ENCODE measurements at regions not wholly inside any gene's neighbourhood (a gene's known extent, or its start where the extent isn't known, plus 50 kb on each side); places are given as distances from the start of the nearest gene placed in this dataset.
"Not testable (repeated sequence)": the region's sequence is repeated elsewhere in the genome, so short reads cannot be mapped to it uniquely, and the experiment has no call there.

DNA sequence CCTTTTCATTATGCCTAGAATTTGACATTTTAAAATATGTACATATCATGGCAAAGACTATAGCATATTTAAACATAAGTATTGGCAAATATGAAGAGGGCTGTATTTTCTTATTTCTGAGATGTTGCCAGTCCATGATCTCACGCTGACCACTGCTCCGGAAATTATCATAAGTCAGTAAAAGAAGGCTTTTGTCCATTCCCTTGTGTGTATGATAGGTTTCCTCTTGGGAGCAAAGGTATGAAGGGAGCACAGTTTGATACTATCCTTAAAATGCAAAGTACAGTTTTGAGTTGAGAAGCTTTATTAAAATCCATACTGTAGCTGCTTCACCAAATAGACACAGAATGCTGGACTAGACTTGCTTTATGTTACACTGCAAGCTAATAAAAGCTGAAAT lies 52.6 kb upstream of the AGA start:
- no peak for DNase-seq

DNA sequence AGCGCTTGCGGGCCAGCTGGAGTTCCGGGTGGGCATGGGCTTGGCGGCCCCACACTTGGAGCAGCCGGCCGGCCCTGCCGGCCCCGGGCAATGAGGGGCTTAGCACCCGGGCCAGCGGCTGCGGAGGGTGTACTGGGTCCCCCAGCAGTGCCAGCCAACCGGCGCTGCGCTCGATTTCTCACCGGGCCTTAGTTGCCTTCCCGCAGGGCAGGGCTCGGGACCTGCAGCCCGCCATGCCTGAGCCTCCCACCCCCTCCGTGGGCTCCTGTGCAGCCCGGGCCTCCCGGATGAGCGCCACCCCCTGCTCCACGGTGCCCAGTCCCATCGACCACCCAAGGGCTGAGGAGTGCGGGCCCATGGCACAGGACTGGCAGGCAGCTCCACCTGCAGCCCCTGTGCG lies 53.4 kb upstream of the AGA start:
- not testable (repeated sequence) for DNase-seq

DNA sequence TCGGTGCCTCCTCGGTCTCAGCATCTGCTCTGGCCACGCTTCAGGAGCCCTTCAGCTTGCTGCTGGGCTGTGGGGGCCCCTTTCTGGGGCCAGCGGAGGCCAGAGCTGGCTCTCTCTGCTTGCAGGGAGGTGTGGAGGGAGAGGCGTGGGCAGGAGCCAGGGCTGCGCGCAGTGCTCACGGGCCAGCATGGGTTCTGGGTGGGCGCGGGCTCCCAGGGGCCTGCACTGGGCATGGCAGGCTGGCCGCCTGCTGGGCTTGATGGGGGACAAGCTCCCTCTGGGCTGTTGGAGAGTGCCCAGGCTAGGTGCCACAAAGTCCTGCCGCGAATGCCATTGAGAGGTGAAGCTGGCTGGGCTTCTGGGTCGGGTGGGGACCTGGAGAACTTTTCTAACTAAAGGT lies 57.3 kb upstream of the AGA start:
- no peak for DNase-seq

DNA sequence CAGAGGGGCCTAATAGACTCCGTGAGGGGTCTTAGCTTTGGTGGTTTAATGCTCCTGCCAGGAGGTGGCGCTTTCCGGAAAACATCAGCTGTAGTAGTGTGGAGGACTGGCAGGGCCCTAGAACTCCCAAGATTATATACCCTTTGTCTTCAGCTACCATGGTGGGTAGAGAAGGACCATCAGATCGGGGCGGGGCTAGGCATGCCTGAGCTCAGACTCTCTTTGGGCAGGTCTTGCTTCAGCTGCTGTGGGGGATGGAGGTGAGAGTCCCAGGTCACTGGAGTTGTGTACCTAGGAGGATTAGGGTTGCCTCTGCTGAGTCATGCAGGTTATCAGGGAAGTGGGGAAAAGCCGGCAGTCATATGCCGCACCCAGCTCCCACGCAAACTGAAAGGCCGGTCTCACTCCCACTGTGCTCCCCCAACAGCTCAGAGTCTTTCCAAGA lies 63.0 kb upstream of the AGA start:
- no peak for DNase-seq

DNA sequence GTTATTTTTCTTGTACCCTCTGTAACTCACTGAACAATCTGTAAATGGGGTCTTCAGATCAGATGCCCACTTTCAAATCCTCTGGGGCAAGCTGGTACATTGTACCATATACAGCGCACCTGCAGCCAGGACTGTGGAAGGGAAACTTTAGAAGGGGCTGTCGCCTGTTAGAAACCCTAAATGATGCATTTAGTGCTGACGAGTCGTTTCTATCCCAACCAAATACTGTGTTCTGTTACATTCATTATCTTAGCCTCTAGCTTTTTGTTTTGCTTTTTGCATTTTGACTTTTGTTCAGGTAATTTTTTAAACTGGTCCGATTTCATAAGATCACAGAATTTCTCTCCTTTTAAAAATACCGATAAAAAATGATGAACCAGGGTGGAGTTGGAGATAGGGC lies 66.4 kb upstream of the AGA start:
- DNase-seq: no peak

DNA sequence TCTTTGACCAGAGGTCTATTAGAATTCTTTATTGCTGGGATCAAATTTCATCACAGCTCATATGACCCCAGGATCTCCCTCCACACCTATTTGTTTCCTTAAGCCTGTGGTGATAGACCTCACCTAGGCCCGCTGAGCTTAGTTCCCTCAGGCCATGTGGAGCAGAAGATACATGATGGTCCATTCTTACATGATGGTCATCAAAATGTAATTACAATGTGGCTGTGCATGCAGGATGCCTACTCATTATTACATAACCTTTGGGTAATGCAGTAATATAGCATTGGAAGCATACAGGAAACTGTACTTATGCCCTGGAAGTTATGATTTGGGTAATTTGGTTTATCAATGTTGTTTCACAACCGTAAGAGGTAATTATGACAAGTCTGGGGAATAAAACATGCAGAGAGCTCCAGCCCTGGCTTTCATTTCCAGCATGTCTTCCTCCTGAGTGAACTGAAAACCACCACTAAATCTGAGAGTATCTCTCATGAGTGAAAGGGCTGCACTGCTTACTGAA lies 67.0 kb upstream of the AGA start:
- DNase-seq: no peak

DNA sequence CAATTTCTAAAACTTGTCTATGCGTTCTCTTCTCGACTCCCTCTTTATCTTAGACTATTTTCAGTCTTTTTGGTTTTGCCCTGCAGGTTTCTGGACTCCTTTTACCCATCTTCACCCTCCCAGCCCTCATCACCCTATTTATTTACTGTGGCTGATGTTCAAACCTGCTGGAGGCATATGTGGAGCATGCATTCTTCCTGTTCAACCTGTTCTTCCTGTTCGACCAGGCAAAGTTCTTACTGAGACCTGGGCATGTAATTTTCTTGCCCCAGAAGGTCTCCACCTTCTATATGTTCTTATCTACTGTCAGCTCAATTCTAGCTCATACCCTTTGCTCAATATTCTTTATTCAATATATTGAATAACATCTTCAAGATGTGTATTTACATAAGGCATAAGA lies 69.4 kb upstream of the AGA start:
- DNase-seq: no peak

DNA sequence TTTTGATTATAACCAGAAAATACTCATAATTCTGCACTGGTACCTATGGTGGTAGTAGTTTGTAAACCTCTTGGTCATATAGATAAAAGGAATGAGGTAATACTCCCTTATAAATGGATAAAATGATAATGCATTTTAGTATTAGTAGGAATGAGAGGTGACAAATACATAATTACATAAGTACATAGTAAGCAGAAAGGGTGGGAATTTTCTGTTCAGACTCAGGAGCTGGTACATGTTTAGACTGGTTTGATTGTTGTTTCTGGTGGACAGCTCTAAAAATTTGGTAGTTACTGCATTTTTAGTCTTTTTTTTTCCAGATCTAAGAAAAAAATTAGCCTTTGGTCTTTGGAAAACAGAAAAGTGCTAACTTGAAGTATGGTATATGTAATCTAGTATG lies 70.4 kb upstream of the AGA start:
- no peak for DNase-seq

DNA sequence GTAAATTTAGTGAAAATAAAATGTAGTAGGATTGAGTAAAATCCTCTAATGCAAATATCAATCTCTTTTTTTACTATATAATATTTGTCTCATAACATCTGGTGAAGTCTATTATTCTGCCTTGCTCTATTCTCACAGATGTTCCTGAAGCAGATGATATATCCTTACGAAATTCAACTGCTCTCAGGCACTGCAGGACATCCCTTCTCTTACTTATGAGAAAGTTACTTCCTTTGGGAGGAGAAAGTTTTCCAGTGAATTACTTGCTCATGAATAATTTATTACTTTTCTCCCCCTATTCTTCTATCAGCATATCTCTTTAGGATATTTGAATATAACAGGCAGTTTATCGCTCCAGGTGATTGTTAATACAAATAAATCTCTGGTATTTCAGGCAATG lies 75.6 kb upstream of the AGA start:
- DNase-seq: no peak

DNA sequence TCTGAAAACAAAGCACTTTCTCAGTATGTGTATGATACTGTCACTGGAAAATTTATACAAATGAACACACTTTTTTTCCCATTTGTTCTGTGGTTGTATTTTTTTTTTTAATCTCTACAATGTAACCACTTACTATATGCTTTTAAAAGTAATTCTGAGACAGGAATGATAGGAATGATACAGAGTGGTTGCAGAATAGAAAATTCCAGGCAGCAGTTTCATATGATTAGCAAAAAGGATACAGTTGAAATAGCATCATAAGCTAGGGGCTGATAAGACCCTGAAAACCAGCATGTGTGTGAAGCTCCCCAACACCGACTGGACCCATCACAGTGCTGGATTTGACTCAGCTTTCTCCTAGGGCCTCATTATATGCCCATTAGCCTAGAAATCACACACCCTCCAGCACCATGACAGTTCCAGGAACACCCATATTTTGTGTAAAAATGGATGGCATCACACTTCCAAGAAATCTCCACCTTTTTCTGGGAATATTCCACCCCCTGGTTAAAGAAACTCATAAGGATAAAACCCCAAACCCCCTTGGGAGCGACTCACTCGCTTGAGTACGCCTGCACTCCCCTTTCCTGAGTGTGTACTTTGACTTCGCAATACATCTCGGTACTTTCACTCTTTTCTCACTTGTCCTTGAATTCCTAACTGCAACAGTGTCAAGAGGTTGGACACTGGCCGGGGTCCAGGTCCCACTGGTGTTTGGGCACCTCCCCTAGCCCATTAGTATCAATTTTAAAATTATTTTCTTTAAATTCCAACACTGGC lies 77.4 kb upstream of the AGA start:
- DNase-seq: no peak

DNA sequence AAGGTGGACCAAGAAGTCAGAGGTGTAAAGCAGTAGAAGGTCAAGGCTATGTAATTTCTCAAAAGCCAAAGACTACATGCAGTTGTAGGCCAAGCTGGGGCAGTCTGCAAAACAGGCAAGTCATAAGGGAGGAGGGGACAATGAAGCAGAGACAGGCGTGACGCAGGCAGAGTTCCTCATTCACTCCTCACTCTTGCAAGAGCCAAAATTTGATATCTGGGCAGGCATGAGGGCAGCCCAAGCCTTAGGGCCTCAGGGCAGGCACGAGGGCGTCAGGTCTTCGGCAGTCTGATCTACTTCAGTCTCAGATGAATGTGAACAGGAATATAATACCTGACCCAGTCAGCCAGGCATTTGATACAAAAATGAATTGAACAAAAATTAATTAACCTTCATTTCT lies 86.4 kb upstream of the AGA start:
- no peak for DNase-seq

DNA sequence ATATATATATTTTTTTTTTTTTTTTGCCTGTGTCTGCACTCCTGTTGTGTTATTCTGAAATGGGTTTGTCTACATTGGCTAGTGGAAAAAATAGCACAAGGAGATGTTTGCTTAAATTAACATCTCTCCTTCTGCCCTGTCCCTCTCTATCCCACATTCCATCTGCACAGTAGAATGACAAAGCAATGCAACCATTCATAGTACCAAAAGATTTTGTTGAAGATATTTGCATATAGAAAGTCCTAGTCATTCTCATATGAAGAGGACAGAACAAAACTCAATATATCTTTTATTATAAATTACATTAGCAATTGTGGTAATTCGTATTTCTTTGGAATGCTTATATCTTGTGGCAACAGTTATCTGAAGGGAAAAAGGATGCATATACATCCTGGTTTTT lies 88.3 kb upstream of the AGA start:
- DNase-seq: no peak

DNA sequence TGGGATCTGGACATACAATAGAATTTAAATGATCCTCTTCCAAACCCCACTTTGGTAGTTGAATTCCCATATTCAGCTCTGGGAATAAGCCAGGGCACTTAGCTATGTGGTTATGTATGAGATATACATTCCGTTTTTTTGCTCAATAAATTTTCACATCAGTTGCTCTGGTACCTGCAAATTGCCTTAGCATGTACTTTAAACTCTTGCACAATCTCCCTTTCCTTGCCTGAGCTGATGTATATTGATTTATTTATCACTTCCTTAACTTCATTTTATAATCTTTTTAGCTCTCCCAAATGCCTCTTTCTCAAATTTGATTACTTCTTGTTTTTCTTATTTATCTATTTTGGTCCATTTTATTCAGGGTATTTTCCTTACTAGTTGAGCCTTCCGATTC lies 90.1 kb upstream of the AGA start:
- DNase-seq: no peak

DNA sequence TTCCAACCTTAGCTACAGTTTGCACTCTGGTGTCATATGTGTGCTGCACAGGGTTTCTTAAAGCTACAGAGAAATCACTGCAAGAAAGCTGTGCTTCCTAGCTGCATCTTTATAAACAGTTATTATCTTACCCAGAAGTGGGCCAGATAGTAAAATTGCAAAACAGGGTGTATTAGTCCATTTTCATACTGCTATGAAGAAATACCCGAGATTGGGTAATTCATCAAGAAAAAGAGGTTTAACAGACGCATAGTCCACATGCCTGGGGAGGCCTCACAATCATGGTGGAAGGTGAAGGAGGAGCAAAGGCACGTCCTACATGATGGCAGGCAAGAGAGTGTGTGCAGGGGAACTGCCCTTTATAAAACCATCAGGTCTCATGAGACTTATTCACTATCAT lies 92.6 kb upstream of the AGA start:
- not testable (repeated sequence) for DNase-seq

DNA sequence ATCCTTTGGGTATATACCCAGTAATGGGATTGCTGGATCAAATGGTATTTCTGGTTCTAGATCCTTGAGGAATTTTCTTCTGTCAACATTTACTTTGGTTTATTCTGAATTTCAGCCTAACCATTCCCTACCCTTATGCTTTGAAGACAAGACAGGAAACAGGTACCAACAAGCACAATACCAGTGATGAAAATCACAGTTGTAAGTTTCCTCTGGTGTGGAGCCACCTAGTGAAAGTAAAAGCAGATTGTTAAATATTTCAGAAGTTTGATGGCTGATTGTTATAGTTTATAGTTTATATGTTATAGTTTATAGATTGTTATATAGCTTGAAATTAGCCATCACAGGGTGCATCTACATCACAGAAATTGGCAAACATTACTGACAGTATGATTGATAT lies 104.5 kb upstream of the AGA start:
- DNase-seq: no peak

DNA sequence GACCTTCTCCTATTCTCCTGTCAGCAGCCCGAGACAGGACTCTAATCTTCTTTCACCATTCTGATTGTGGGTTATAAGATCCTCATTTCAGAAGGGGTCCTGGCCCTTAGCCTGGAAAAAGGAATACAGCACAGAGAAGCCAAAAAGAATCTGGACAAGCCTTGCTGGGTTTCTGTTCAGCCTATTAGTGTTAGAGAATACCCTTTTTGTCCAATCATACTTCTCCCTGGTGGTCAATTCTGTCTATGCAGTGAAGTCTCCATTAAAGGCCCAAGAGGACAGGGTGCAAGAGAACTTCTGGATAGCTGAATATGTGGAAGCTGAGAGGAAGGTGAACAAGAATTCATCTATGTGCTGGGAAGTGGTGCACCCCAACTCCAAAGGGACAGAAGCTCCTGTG lies 105.7 kb upstream of the AGA start:
- no peak for DNase-seq

DNA sequence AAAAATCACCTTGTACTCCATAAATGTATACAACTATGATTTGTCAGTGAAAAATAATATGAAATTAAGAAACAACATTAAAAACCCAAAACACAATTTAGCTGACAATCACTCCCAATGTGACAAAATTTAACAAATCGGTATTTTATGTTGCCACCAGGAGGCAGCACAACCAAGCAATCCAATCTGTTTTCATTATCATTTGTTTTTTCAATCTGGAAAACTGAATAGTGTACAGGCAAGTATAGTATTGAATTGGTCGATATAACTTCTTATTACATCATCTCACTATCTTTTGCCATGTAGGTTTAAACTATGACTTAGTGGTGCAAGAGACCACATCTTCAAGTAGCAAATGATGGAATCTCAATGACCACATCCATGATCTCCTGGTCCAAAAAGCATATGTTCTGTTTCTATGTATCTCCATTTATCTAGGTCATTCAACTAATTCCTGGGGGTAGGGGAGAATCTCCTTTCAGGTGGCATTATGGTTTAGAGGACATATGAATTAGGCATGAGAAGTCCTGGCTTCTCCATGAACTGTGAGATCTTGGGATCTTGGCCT lies 112.9 kb upstream of the AGA start:
- no peak for DNase-seq

DNA sequence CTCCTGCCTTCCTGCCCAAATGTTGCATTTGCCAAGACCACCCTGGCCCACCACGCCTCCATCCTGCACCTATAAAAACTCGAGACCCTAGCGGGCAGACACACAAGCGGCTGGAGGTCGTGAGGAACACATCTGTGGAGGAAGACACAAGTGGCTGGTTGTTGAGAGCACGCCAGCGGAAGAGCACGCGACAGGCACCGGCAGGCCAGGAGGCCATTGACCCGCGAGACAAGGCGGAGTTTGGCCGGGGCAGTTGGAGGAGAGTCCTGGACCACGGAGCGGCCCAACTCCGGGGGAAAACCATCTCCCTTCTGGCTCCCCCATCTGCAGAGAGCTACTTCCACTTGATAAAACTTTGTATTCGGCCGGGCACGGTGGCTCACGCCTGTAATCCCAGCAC lies 115.2 kb upstream of the AGA start:
- no peak for DNase-seq

DNA sequence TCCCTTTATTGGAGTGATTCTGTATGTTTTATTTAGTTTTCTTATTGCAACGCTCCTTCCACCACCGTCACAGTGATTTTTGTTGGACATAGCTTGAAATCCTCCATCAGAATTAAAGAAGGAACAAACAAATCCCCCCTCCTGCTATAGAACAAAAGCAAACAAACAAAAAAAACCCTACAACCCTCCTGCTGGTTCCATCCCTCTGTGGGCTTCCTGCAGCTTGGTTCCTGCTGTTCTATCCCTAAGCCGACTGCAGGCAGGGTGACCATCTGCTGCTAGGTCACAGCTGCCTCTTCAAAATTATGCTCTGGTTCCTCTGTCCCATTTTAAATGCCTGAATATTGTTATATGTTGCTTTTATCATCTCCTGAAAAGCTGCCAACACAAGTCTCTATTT lies 116.8 kb upstream of the AGA start:
- DNase-seq: no peak

DNA sequence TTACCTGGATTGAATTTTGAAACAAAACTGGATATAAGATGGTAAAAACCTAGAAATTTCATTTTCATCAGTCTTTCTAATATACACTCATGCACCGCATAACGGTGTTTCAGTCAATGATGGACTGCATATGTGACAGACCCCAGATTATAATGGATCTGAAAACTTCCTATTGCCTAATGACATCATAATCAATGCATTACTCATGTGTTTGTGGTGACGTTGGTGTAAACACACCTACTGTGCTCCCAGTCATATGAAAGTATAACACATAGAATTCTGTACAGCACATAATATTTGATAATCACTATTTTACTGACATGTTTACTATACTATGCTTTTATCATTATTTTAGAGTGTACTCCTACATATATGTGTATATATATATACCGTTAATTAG lies 119.9 kb upstream of the AGA start:
- DNase-seq: no peak

DNA sequence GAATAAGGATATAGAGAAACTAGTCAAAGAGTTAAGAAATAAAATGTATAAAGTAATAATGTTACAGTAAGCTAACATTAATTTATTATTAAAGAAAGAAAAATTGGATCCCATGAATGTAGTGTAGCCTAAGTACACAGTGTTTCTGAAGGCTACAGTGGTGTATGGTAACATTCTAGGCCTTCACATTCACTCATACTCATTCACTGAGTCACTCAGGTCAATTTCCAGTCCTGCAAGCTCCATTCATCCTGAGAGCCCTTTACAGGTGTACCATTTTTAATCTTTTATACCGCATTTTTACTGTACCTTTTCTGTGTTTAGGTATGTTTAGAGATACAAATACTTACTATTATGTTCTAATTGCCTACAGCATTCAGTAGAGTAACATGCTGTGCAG lies 120.6 kb upstream of the AGA start:
- no peak for DNase-seq

DNA sequence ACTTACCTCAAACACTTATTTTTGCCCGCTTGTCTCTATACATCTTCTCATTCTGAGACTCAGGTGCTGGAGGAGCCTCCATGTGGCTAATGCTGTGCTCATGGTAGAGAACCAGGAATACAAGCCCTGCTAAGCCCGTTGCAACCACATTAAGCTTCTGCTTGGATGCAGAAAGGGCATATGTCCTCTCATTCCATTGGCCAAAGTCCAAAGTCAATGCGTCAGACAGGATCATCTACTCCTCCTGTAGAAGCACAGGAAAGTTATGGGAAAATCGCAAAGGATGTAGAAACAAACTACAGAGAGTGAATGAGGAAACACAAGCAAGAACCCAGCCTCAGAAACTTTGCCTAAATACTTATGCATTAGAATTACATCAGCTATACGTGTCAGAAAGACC lies 124.5 kb upstream of the AGA start:
- no peak for DNase-seq

DNA sequence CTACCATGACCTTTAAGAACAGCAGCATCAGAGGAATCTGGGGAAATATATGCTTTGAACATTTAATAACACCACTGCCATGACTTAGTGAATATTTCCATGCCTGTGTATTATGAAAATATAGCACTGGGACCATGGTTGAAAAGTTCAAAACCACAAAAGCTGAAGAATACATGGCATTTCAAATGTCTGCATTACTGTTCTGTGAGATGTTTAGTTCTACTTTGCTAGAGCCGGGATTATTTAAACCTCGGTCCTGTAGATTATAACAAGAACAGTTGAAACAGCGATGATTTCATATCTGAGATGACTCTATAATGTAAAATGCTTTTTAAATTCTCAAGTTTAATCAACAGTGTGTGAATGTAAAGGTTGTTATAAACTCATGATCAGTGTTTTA lies 126.7 kb upstream of the AGA start:
- DNase-seq: no peak

DNA sequence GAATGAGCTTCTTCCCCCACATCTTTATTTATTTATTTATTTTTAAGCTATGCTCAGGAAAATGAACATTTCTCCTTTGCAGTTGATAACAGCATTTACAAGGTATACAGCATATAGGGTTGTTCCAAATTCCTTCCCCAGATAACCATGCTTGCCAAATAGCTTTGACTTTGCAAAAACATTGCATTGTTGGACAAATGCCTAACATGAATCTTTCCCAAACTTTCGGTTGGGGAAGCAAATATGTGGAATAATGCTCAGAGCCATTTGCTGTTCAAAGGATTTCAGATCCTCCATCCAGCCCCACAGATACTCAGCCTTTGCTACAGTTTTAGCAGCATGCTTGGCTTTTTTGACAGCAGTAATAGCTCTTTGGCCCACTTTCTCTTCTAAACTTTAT lies 127.2 kb upstream of the AGA start:
- DNase-seq: no peak

DNA sequence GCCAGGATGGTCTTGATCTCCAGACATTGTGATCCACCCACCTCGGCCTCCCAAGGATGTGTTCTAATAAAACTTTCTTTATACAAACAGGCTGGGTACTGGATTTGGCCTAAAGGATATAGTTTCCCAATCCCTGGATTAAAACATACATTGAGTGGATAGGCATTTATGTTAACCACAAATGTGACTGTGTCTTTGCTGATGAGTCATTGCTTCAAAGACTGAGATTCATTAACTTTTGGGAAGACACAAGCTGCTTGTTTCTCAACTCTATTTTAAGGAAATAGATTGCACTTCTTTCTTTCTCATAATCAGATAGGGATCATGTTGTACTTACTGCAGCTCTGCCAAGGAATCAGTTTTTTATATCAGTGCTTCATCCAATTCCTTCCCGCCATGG lies 131.3 kb upstream of the AGA start:
- no peak for DNase-seq
